ENCODE measurements at regions not wholly inside any gene's neighbourhood (a gene's known extent, or its start where the extent isn't known, plus 50 kb on each side); places are given as distances from the start of the nearest gene placed in this dataset.

DNA sequence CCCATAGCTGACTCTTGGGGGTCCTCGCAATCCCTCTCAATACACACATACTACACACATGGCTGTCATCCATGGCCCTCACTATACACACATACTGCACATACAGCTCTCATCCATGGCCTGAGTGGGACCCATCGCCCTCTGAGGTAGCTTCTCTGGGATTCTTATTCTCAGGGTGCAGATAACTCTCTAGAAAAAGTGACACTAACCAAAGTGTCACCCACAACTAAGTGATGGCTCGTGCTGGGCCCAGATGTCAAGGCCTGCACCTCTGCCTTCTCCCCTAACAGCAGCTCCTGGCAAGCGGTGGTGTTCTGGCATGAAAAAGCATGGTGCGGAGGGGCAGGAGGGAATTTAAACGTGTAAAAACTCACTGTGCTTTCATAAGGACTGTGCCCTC lies 62.7 kb upstream of the ZPBP start:
- H3K27me3 ChIP-seq, result no peaks in the 10 kb centered on the region
- no peak overlapping the region for H3K9ac ChIP-seq
- H3K36me3 ChIP-seq, result no peaks in the 10 kb centered on the region
- no peaks in the 10 kb centered on the region for H3K9me3 Mint-ChIP-seq
- no peaks in the 10 kb centered on the region for H3K9me3 ChIP-seq (ENCODE audit: low read depth)
- H3K36me3 Mint-ChIP-seq, result no peaks in the 10 kb centered on the region
- peaks cover 3% of the 10 kb centered on the region for H3K4me1 Mint-ChIP-seq
- no peak for DNase-seq (ENCODE audit: low spot score)
- no peaks in the 10 kb centered on the region for H4K20me1 ChIP-seq (ENCODE audit: low read depth)
- TF ChIP-seq, protein P1, sequence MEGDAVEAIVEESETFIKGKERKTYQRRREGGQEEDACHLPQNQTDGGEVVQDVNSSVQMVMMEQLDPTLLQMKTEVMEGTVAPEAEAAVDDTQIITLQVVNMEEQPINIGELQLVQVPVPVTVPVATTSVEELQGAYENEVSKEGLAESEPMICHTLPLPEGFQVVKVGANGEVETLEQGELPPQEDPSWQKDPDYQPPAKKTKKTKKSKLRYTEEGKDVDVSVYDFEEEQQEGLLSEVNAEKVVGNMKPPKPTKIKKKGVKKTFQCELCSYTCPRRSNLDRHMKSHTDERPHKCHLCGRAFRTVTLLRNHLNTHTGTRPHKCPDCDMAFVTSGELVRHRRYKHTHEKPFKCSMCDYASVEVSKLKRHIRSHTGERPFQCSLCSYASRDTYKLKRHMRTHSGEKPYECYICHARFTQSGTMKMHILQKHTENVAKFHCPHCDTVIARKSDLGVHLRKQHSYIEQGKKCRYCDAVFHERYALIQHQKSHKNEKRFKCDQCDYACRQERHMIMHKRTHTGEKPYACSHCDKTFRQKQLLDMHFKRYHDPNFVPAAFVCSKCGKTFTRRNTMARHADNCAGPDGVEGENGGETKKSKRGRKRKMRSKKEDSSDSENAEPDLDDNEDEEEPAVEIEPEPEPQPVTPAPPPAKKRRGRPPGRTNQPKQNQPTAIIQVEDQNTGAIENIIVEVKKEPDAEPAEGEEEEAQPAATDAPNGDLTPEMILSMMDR (IDR thresholded peaks at IDR 0.05), result no peak
- H3F3A ChIP-seq (ENCODE audit: low read depth), result no peaks in the 10 kb centered on the region
- no peak overlapping the region for H3K27ac ChIP-seq
- H3K4me3 ChIP-seq, result no peak overlapping the region
- H3K27me3 Mint-ChIP-seq (ENCODE audit: insufficient read depth, low read depth), result peaks cover 4% of the 10 kb centered on the region
- no peaks in the 10 kb centered on the region for H3K79me2 ChIP-seq (ENCODE audit: low read depth)
- H3K4me1 ChIP-seq, result no peaks in the 10 kb centered on the region
- H3K4me3 Mint-ChIP-seq, result no peak overlapping the region
- H3K4me2 ChIP-seq, result no peak overlapping the region
- H3K27ac Mint-ChIP-seq, result no peak overlapping the region
- H2AFZ ChIP-seq (replicated peaks), result no peak overlapping the region

DNA sequence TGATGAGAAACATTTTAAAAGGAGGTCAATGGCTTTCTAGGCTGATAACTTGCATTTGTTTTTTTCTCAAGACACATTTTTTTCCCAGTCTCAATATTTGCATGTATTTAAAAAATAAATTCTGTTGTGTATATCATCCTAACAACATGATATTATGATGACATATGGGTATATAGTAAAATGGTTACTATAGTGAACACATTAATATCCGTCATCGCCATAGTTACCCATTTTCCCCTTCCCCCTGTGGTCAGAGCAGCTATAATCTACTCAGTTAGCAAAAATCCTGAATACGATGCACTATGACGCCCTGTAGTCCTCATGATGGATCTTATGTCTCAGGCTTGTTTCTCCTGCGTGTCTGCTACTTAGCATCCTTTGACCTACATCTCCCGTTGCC lies 60.9 kb upstream of the ZPBP start:
- Histone ChIP-seq H3K9ac (no peak overlapping the region), H4K20me1 (ENCODE audit: low read depth) (no peaks in the 10 kb centered on the region), H3K79me2 (ENCODE audit: low read depth) (no peaks in the 10 kb centered on the region), H3K9me3 (ENCODE audit: low read depth) (no peaks in the 10 kb centered on the region), H2AFZ (replicated peaks) (no peak overlapping the region), H3K27ac (no peak overlapping the region), H3K4me1 (no peaks in the 10 kb centered on the region), H3K4me2 (no peak overlapping the region), H3K36me3 (no peaks in the 10 kb centered on the region), H3K27me3 (no peaks in the 10 kb centered on the region), H3F3A (ENCODE audit: low read depth) (no peaks in the 10 kb centered on the region), H3K4me3 (no peak overlapping the region)
- Mint-ChIP-seq H3K4me3 (no peak overlapping the region), H3K4me1 (peaks cover 18% of the 10 kb centered on the region), H3K9me3 (no peaks in the 10 kb centered on the region), H3K27ac (no peak overlapping the region), H3K27me3 (ENCODE audit: insufficient read depth, low read depth) (peaks cover 7% of the 10 kb centered on the region), H3K36me3 (no peaks in the 10 kb centered on the region)
- no peak for DNase-seq (ENCODE audit: low spot score)
- TF ChIP-seq EZH2 (IDR thresholded peaks at IDR 0.05) (no peak), EZH2phosphoT487 (IDR thresholded peaks at IDR 0.05) (no peak)
- TF ChIP-seq, protein P1 (IDR thresholded peaks at IDR 0.05), result no peak

DNA sequence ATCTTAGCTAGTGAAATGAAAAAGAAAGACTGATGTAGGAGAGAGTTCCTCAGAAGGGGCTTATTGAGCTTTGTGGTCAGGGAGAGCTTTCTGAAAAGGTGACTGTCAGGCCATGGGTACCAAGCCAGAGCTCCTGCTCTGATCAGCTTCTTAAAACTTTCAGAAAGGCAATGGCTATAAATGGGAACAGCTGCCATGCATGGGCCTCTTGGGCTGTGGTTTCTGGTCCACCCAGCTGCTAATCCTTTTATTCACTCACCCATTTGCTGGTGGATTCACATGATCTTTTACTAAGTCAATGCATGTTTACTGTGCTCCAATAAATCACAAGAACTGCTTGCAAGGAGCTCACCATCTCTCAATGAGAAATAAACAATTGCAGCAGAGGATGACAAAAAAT lies 60.1 kb upstream of the ZPBP start:
- no peak overlapping the region for H3K4me2 ChIP-seq
- H3K4me3 ChIP-seq, result no peak overlapping the region
- H2AFZ ChIP-seq (replicated peaks), result no peak overlapping the region
- Mint-ChIP-seq H3K9me3 (no peaks in the 10 kb centered on the region), H3K27ac (no peak overlapping the region), H3K4me1 (peaks cover 22% of the 10 kb centered on the region), H3K27me3 (ENCODE audit: insufficient read depth, low read depth) (peaks cover 7% of the 10 kb centered on the region), H3K36me3 (no peaks in the 10 kb centered on the region), H3K4me3 (no peak overlapping the region)
- TF ChIP-seq EZH2 (IDR thresholded peaks at IDR 0.05) (no peak), EZH2phosphoT487 (IDR thresholded peaks at IDR 0.05) (no peak)
- TF ChIP-seq, protein P1 (IDR thresholded peaks at IDR 0.05), result no peak
- H3K9ac ChIP-seq, result no peak overlapping the region
- no peak for DNase-seq (ENCODE audit: low spot score)
- H3K4me1 ChIP-seq, result no peaks in the 10 kb centered on the region
- H3K79me2 ChIP-seq (ENCODE audit: low read depth), result no peaks in the 10 kb centered on the region
- H3K9me3 ChIP-seq (ENCODE audit: low read depth), result no peaks in the 10 kb centered on the region
- no peak overlapping the region for H3K27ac ChIP-seq
- no peaks in the 10 kb centered on the region for H4K20me1 ChIP-seq (ENCODE audit: low read depth)
- H3K27me3 ChIP-seq, result no peaks in the 10 kb centered on the region
- no peaks in the 10 kb centered on the region for H3F3A ChIP-seq (ENCODE audit: low read depth)
- no peaks in the 10 kb centered on the region for H3K36me3 ChIP-seq

DNA sequence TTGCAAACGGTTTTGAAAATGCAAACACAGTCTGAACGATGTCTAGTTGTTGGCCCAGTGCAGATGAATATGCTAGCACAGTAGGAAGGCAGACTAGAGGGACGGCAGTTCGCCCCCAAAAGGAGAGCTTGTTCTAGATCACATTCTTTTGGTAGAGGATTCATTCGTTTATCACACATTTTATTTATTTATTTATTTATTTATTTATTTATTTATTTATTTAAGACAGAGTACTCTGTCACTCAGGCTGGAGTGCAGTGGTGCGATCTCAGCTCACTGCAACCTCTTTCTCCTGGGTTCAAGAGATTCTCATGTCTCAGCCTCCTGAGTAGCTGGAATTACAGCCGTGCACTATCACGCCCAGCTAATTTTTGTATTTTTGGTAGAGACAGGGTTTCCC lies 59.4 kb upstream of the ZPBP start:
- TF ChIP-seq EZH2phosphoT487 (IDR thresholded peaks at IDR 0.05) (no peak), EZH2 (IDR thresholded peaks at IDR 0.05) (no peak)
- TF ChIP-seq, protein P1 (IDR thresholded peaks at IDR 0.05), result no peak
- H3K9ac ChIP-seq, result no peak overlapping the region
- H3K4me3 Mint-ChIP-seq, result no peak overlapping the region

More for the DNA sequence above, 59.4 kb upstream of the ZPBP start:
- Mint-ChIP-seq H3K4me1 (peaks cover 26% of the 10 kb centered on the region), H3K9me3 (no peaks in the 10 kb centered on the region), H3K27me3 (ENCODE audit: insufficient read depth, low read depth) (peaks cover 7% of the 10 kb centered on the region), H3K27ac (no peak overlapping the region), H3K36me3 (no peaks in the 10 kb centered on the region)
- no peaks in the 10 kb centered on the region for H3K79me2 ChIP-seq (ENCODE audit: low read depth)
- H2AFZ ChIP-seq (replicated peaks), result no peak overlapping the region
- H3K27me3 ChIP-seq, result no peaks in the 10 kb centered on the region
- no peaks in the 10 kb centered on the region for H3K4me1 ChIP-seq
- no peak for DNase-seq (ENCODE audit: low spot score)
- no peak overlapping the region for H3K4me3 ChIP-seq
- H3F3A ChIP-seq (ENCODE audit: low read depth), result no peaks in the 10 kb centered on the region
- no peaks in the 10 kb centered on the region for H3K9me3 ChIP-seq (ENCODE audit: low read depth)
- H3K27ac ChIP-seq, result no peak overlapping the region
- H4K20me1 ChIP-seq (ENCODE audit: low read depth), result no peaks in the 10 kb centered on the region
- H3K36me3 ChIP-seq, result no peaks in the 10 kb centered on the region
- H3K4me2 ChIP-seq, result no peak overlapping the region
